ENCODE measurements at regions not wholly inside any gene's neighbourhood (a gene's known extent, or its start where the extent isn't known, plus 50 kb on each side); places are given as distances from the start of the nearest gene placed in this dataset.
"Not testable (repeated sequence)": the region's sequence is repeated elsewhere in the genome, so short reads cannot be mapped to it uniquely, and the experiment has no call there.

DNA sequence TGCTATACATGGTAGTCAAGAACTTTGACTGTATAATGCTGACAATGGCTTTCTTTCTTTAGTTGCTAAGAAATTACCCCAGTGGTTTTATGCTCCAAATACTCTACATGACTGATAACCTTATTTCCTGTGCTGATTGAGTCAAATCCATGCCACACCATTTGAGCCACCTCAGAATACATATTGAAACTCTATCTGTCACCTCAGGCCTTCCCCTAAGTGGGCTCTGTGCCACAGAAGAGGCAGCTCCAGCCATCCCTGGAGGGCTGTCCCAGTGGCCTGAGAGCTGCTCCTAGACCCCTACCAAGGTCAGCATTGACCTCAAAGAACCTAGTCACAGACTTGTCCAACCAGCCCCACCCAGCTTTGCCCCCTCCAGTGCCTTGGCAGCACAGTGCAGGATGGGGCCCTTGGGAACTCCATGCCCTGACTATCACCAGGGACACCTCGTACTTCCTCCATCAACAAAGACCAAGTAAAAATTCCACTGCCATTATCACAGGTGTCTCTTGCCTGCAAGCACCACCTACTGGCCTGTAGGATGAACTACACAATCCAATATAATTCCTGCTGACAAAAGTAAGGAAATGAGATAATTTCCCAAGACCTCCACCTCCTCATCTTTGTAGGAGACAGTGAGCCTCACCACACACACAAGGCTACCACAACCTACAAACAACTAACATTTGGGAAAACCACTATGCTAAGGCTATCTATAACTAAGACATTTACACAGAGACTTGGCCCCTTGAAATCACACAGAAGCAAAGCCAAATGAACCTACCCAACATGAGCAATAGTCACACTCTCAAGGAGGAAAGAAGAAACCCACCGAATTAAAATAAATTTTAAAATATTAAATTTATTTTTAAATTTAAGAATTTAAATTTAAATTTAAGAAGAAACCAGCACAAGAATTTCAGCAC lies 239.9 kb downstream of the NKX6-1 start:
- Histone ChIP-seq H3K9me3 (no peaks in the 10 kb centered on the region), H3K4me3 (no peak overlapping the region), H3K27ac (no peak overlapping the region), H3K4me1 (no peaks in the 10 kb centered on the region), H3K27me3 (no peaks in the 10 kb centered on the region), H3K36me3 (no peaks in the 10 kb centered on the region)
- TF ChIP-seq CTCF (IDR thresholded peaks at IDR 0.05 in 4 of 5, conservative IDR thresholded peaks at IDR 0.05 in 1 of 5): peak in 1 of 5 experiments; percentile 14
- TF ChIP-seq POLR2A (IDR thresholded peaks at IDR 0.05): no peak
- ATAC-seq (no peak), DNase-seq (no peak)
- intact Hi-C loops (cut with DNase I; ENCODE audit: low total_unique reads) (no loop called here), in situ Hi-C loops (cut with MboI; ENCODE audit: low sequenced_read_pairs in 4 of 4) (no loop called here)

DNA sequence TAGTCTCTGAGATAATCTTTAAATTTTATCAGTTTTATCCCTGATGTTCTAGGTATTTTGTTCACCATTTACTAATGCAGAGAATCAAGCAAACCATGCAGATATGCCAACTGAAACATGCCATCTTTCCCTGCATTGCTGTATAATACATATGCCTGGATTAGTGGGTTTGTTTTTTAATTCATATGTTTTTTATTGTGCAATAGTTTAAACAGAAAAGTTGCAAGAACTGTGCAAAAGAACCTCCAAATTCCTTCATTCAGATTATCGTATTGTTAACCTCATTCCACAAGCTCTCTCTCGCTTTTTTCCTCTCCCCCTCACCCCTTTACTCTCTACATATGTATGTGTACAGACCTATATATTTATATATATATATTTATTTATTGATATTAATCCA lies 244.6 kb downstream of the NKX6-1 start:
- intact Hi-C loops (cut with DNase I; ENCODE audit: low total_unique reads) (no loop called here), in situ Hi-C loops (cut with MboI; ENCODE audit: low sequenced_read_pairs in 4 of 4) (no loop called here)
- H3K4me1 ChIP-seq: no peaks in the 10 kb centered on the region
- no peak overlapping the region for H3K4me3 ChIP-seq
- no peaks in the 10 kb centered on the region for H3K9me3 ChIP-seq
- ATAC-seq (no peak), DNase-seq (no peak)
- H3K27me3 ChIP-seq: no peaks in the 10 kb centered on the region
- H3K36me3 ChIP-seq: no peaks in the 10 kb centered on the region
- no peak overlapping the region for H3K27ac ChIP-seq
- TF ChIP-seq POLR2A (IDR thresholded peaks at IDR 0.05) (no peak), CTCF (IDR thresholded peaks at IDR 0.05 in 4 of 5, conservative IDR thresholded peaks at IDR 0.05 in 1 of 5) (no peak)

DNA sequence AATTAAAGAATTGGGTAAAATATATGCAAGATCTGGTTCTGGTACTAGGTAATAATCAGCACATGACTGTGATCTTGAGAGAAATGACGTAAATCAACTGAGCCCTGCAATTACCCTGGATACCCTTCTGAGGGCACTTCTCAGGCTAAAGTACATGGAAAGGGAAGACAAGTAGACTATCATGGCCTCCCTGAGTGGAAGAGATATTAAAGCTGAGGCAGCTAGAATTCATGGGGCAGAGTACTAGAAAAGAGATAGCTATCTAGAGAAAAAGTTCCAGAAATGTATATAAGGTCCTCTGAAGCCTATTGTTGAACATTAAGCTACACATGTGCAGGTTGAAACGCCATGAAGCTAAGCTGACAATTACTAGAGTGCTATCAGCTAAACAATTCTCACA lies 249.6 kb downstream of the NKX6-1 start:
- no peak for TF ChIP-seq CTCF (IDR thresholded peaks at IDR 0.05 in 4 of 5, conservative IDR thresholded peaks at IDR 0.05 in 1 of 5)
- TF ChIP-seq POLR2A (IDR thresholded peaks at IDR 0.05): no peak

GRCh38 chr4:84245042-84245441 lies 254.1 kb downstream of the NKX6-1 start:
- DNase-seq; H3K4me1 ChIP-seq; intact Hi-C loops (cut with DNase I; ENCODE audit: low total_unique reads); in situ Hi-C loops (cut with MboI; ENCODE audit: low sequenced_read_pairs in 4 of 4); H3K4me3 ChIP-seq; ATAC-seq; H3K27me3 ChIP-seq; H3K27ac ChIP-seq; H3K9me3 ChIP-seq; H3K36me3 ChIP-seq: not testable (repeated sequence)

More for the DNA sequence above, 249.6 kb downstream of the NKX6-1 start:
- Histone ChIP-seq H3K36me3 (no peaks in the 10 kb centered on the region), H3K4me3 (no peak overlapping the region), H3K9me3 (no peaks in the 10 kb centered on the region), H3K27me3 (no peaks in the 10 kb centered on the region), H3K4me1 (no peaks in the 10 kb centered on the region), H3K27ac (no peak overlapping the region)
- intact Hi-C loops (cut with DNase I; ENCODE audit: low total_unique reads): no loop called here
- DNase-seq (no peak), ATAC-seq (no peak)
- in situ Hi-C loops (cut with MboI; ENCODE audit: low sequenced_read_pairs in 4 of 4): no loop called here

DNA sequence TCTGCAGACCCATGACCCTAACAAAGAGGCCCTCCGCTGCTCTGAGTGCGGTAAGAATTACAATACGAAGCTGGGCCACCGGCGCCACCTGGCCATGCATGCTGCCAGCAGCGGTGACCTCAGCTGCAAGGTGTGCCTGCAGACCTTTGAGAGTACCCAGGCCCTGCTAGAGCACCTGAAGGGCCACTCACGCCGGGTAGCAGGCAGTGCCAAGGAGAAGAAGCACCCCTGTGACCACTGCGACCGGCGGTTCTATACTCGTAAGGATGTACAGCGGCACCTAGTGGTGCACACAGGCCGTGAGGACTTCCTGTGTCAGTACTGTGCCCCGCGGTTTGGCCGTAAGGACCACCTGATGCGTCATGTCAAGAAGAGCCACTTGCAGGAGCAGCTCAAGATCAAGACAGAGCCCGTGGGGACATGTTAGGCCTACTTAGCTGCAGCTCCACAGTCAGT lies 254.7 kb downstream of the NKX6-1 start:
- H3K9me3 ChIP-seq; H3K4me3 ChIP-seq; H3K36me3 ChIP-seq; intact Hi-C loops (cut with DNase I; ENCODE audit: low total_unique reads); H3K27me3 ChIP-seq; in situ Hi-C loops (cut with MboI; ENCODE audit: low sequenced_read_pairs in 4 of 4); H3K27ac ChIP-seq; DNase-seq; ATAC-seq; H3K4me1 ChIP-seq: not testable (repeated sequence)
